ENCODE measurements at regions not wholly inside any gene's neighbourhood (a gene's known extent, or its start where the extent isn't known, plus 50 kb on each side); places are given as distances from the start of the nearest gene placed in this dataset.
"Not testable (repeated sequence)": the region's sequence is repeated elsewhere in the genome, so short reads cannot be mapped to it uniquely, and the experiment has no call there.

DNA sequence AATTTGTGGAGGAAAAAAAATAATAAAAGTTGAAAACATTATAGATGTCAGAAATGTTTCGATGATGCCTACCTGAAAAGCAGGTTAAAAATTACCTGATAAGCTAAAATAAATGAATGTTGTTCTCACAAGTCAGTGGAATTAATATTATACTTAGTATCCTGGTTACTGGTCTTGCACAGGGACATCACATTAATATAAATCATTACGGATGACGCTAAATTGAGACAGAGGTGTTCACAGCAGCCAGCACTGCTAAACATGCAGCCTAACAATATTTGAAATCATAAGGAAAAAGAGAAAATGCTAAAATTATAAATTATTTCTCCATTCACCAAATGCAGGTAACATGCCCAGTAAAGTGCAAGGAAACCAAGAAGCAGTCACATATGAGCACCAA lies 1130.0 kb downstream of the STPG2 start:
- TF ChIP-seq, protein P1, sequence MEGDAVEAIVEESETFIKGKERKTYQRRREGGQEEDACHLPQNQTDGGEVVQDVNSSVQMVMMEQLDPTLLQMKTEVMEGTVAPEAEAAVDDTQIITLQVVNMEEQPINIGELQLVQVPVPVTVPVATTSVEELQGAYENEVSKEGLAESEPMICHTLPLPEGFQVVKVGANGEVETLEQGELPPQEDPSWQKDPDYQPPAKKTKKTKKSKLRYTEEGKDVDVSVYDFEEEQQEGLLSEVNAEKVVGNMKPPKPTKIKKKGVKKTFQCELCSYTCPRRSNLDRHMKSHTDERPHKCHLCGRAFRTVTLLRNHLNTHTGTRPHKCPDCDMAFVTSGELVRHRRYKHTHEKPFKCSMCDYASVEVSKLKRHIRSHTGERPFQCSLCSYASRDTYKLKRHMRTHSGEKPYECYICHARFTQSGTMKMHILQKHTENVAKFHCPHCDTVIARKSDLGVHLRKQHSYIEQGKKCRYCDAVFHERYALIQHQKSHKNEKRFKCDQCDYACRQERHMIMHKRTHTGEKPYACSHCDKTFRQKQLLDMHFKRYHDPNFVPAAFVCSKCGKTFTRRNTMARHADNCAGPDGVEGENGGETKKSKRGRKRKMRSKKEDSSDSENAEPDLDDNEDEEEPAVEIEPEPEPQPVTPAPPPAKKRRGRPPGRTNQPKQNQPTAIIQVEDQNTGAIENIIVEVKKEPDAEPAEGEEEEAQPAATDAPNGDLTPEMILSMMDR (IDR thresholded peaks at IDR 0.05; ENCODE audit: extremely low read depth, insufficient read depth, missing control alignments) = no peak
- in situ Hi-C loops (cut with MboI; ENCODE audit: low pct_unique_long_range_greater_than_20kb, low sequenced_read_pairs, unreplicated experiment) = no loop called here
- DNase-seq (ENCODE audit: low spot score) = no peak

DNA sequence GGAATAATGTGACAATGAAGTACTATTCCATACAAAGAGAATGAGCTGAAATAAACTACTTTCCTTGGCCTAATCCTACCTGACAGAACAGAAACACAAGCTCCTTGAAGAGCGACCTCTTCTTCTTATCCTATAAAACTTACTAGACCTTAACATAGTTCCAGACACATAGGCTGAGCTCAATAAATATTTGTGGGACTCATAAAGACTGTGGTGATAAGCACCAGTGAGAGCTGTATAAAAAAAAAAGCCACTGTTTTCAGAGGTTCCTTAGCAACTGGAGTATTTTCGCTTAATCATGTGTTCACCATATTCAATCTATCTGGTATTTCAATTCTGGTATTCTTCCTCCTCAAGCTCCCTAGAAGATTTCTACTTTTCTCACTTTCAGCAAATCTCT lies 1129.6 kb downstream of the STPG2 start:
- TF ChIP-seq, protein P1 (IDR thresholded peaks at IDR 0.05; ENCODE audit: extremely low read depth, insufficient read depth, missing control alignments) = no peak
- in situ Hi-C loops (cut with MboI; ENCODE audit: low pct_unique_long_range_greater_than_20kb, low sequenced_read_pairs, unreplicated experiment) = no loop called here
- DNase-seq (ENCODE audit: low spot score) = no peak

- in situ Hi-C loops (cut with MboI; ENCODE audit: low pct_unique_long_range_greater_than_20kb, low sequenced_read_pairs, unreplicated experiment) = no loop called here
- TF ChIP-seq, protein P1 (IDR thresholded peaks at IDR 0.05; ENCODE audit: extremely low read depth, insufficient read depth, missing control alignments) = no peak
- no peak for DNase-seq (ENCODE audit: low spot score)
Observed at GRCh38 chr4:97015301-97015700, 1128.0 kb downstream of the STPG2 start.

GRCh38 chr4:97016186-97016907 lies 1126.9 kb downstream of the STPG2 start:
- DNase-seq (ENCODE audit: low spot score) = no peak
- TF ChIP-seq, protein P1 (IDR thresholded peaks at IDR 0.05; ENCODE audit: extremely low read depth, insufficient read depth, missing control alignments) = no peak
- in situ Hi-C loops (cut with MboI; ENCODE audit: low pct_unique_long_range_greater_than_20kb, low sequenced_read_pairs, unreplicated experiment) = no loop called here

GRCh38 chr4:97027728-97028410 lies 1115.4 kb downstream of the STPG2 start:
- no peak for DNase-seq (ENCODE audit: low spot score)
- TF ChIP-seq, protein P1 (IDR thresholded peaks at IDR 0.05; ENCODE audit: extremely low read depth, insufficient read depth, missing control alignments) = no peak
- in situ Hi-C loops (cut with MboI; ENCODE audit: low pct_unique_long_range_greater_than_20kb, low sequenced_read_pairs, unreplicated experiment) = no loop called here

- in situ Hi-C loops (cut with MboI; ENCODE audit: low pct_unique_long_range_greater_than_20kb, low sequenced_read_pairs, unreplicated experiment) = no loop called here
- DNase-seq (ENCODE audit: low spot score) = no peak
Observed at GRCh38 chr4:97028785-97029184, 1114.5 kb downstream of the STPG2 start.

GRCh38 chr4:97037411-97038145 lies 1105.7 kb downstream of the STPG2 start:
- in situ Hi-C loops (cut with MboI; ENCODE audit: low pct_unique_long_range_greater_than_20kb, low sequenced_read_pairs, unreplicated experiment); DNase-seq (ENCODE audit: low spot score): not testable (repeated sequence)

More at GRCh38 chr4:97028785-97029184, 1114.5 kb downstream of the STPG2 start:
- TF ChIP-seq, protein P1 (IDR thresholded peaks at IDR 0.05; ENCODE audit: extremely low read depth, insufficient read depth, missing control alignments) = no peak
